Lung (tissue), 11 donors: ENCODE measurements at regions not wholly inside any gene's neighbourhood (a gene's known extent, or its start where the extent isn't known, plus 50 kb on each side); places are given as distances from the start of the nearest gene placed in this dataset.
"Not testable (repeated sequence)": the region's sequence is repeated elsewhere in the genome, so short reads cannot be mapped to it uniquely, and the experiment has no call there.

Source experiments
- ATAC-seq: fragments of 200-7000 bp; cut with Tn5 transposase; one replicate; pipeline ENCODE4 v1.9.1; 2020; ENCODE audit warnings: moderate number of reproducible peaks; ENCODE audit not compliant: insufficient read depth, low FRiP score
- DNase-seq, 3 donors: peaks; one replicate each; pipeline ENCODE4 v3.0.0-alpha.2; 2013 to 2017
- H3K27ac ChIP-seq, 2 donors: one replicate each; pipeline ENCODE4 v1.5.1; 2013; ENCODE audit warnings: mild to moderate bottlenecking in 2 of 2, moderate library complexity in 2 of 2, control low read depth in 1 of 2, inconsistent platforms in 1 of 2, low read depth in 1 of 2, low read length in 1 of 2
- H3K27me3 ChIP-seq, 3 donors: one replicate each; pipeline ENCODE4 v1.5.1; 2013; ENCODE audit warnings: low read length in 2 of 3; ENCODE audit not compliant: control insufficient read depth in 3 of 3, insufficient read depth in 3 of 3
- H3K36me3 ChIP-seq, 4 donors: one replicate each; pipeline ENCODE4 v1.5.1; 2013; ENCODE audit warnings: low read length in 4 of 4, mild to moderate bottlenecking in 1 of 4, moderate library complexity in 1 of 4; ENCODE audit not compliant: control insufficient read depth in 4 of 4, insufficient read depth in 4 of 4
- H3K4me1 ChIP-seq, 5 donors: one replicate each; pipeline ENCODE4 v1.5.1; 2013; ENCODE audit warnings: low read length in 5 of 5, mild to moderate bottlenecking in 2 of 5, moderate library complexity in 1 of 5; ENCODE audit not compliant: control insufficient read depth in 5 of 5, insufficient read depth in 5 of 5
- H3K4me3 ChIP-seq: one replicate; pipeline ENCODE4 v1.5.1; 2013; ENCODE audit warnings: mild to moderate bottlenecking, control low read depth, moderate library complexity
- H3K9ac ChIP-seq, 2 donors: one replicate each; pipeline ENCODE4 v1.5.1; 2013; ENCODE audit warnings: low read length in 2 of 2, control low read depth in 1 of 2; ENCODE audit not compliant: insufficient read depth in 1 of 2
- H3K9me3 ChIP-seq, 4 donors: one replicate each; pipeline ENCODE4 v1.5.1; 2013; ENCODE audit warnings: low read length in 3 of 4, mild to moderate bottlenecking in 1 of 4, moderate library complexity in 1 of 4; ENCODE audit not compliant: control insufficient read depth in 4 of 4, insufficient read depth in 3 of 4
- CTCF ChIP-seq: IDR thresholded peaks from 2 replicates; pipeline ENCODE4 v1.5.1; 2012; ENCODE audit warnings: mild to moderate bottlenecking; ENCODE audit errors: control extremely low read depth, extremely low read depth
- WGBS, 2 donors: extraction: QIAGEN DNeasy Blood & Tissue Kit; methylation state at CpG; one replicate each; pipeline ENCODE4 v1.1.7; 2013; 5-methylcytosine and 5-hydroxymethylcytosine counted together
- donor health status: control.
- donor health status: control.
- donor health status: Bipolar disorder and iron deficiency.
- donor health status: healthy.
- donor health status: DM: yes; HTN: yes; CAD: no.

GRCh38 chr17:64739316-64740058 is 77.4 kb upstream of the SMURF2 start:
- Histone ChIP-seq H3K4me3 (no peak overlapping the region), H3K36me3 (no peaks in the 10 kb centered on the region), H3K9me3 (no peaks in the 10 kb centered on the region), H3K4me1 (peaks cover 0 to 29% (median 8%) of the 10 kb centered on the region in 5 donors), H3K27me3 (no peaks in the 10 kb centered on the region), H3K9ac (peak overlapping the region; percentile 7 to 64), H3K27ac (peak overlapping the region in 1 of 2 donors; percentile 71)
- 46 to 72% methylated on average over 9 of the region's 9 CpGs for WGBS, 2 donors
- TF ChIP-seq CTCF, result no peak
- DNase-seq, result peak; percentile 57 to 79 (median 74)
- ATAC-seq, result no peak

GRCh38 chr17:64736804-64737492 is 74.8 kb upstream of the SMURF2 start:
- no peaks in the 10 kb centered on the region for H3K27me3 ChIP-seq
- WGBS, 2 donors, result 53 to 55% methylated on average over 8 of the region's 8 CpGs
- TF ChIP-seq CTCF, result peak; percentile 37
- ATAC-seq (peak; percentile 42), DNase-seq (peak; percentile 37 to 61 (median 48))
- H3K36me3 ChIP-seq, result no peaks in the 10 kb centered on the region
- H3K27ac ChIP-seq, result no peak overlapping the region
- H3K4me1 ChIP-seq, result peaks cover 0 to 39% (median 10%) of the 10 kb centered on the region in 5 donors
- no peak overlapping the region for H3K9ac ChIP-seq
- no peaks in the 10 kb centered on the region for H3K9me3 ChIP-seq
- H3K4me3 ChIP-seq, result no peak overlapping the region

GRCh38 chr17:64732336-64733006 is 70.4 kb upstream of the SMURF2 start:
- H3K27ac ChIP-seq, result peak overlapping the region in 1 of 2 donors; percentile 80
- H3K9me3 ChIP-seq, result no peaks in the 10 kb centered on the region
- ATAC-seq, result no peak
- no peak overlapping the region for H3K9ac ChIP-seq
- no peak overlapping the region for H3K4me3 ChIP-seq
- TF ChIP-seq CTCF, result no peak
- no peaks in the 10 kb centered on the region for H3K27me3 ChIP-seq
- peaks cover 0 to 41% (median 11%) of the 10 kb centered on the region in 5 donors for H3K4me1 ChIP-seq
- H3K36me3 ChIP-seq, result no peaks in the 10 kb centered on the region
- DNase-seq, result peak; percentile 90 to 95 (median 92)
- WGBS, 2 donors, result 53 to 77% methylated on average over 12 of the region's 12 CpGs

GRCh38 chr17:64730023-64730422 is 67.9 kb upstream of the SMURF2 start:
- H3K9ac ChIP-seq, H3K9me3 ChIP-seq, H3K36me3 ChIP-seq, DNase-seq, H3K4me3 ChIP-seq, H3K27ac ChIP-seq, H3K27me3 ChIP-seq, ATAC-seq: not testable (repeated sequence)
- H3K4me1 ChIP-seq, result peaks cover 0 to 41% (median 11%) of the 10 kb centered on the region in 5 donors
- 90 to 97% methylated on average over 6 of the region's 6 CpGs for WGBS, 2 donors
